GM19238 (cell line): ENCODE measurements at regions not wholly inside any gene's neighbourhood (a gene's known extent, or its start where the extent isn't known, plus 50 kb on each side); places are given as distances from the start of the nearest gene placed in this dataset.
"Not testable (repeated sequence)": the region's sequence is repeated elsewhere in the genome, so short reads cannot be mapped to it uniquely, and the experiment has no call there.

ENCODE experiments used
- DNase-seq: peaks from one replicate; pipeline ENCODE4 v3.0.0; 2011; ENCODE audit warnings: low spot score; ENCODE audit not compliant: insufficient read length

DNA sequence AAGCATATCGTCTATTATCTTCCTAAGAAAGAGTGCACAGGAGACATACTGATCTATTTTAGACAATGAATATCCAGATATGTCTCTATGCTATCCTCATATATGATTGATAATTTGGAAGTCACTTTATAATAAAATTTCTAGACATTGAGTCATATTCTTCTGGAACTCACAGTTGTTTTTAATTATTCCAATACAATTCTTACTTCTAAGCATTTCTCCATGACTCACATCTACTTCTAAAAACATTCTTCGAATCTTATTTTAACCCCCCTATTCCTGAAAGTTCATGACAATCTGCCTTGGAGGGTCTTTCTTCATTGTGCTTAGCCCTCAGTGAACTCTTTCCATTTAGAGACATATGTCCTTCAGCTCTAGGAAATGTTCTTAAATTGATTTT, 368.1 kb downstream of the MDFIC start:
- DNase-seq = no peak

DNA sequence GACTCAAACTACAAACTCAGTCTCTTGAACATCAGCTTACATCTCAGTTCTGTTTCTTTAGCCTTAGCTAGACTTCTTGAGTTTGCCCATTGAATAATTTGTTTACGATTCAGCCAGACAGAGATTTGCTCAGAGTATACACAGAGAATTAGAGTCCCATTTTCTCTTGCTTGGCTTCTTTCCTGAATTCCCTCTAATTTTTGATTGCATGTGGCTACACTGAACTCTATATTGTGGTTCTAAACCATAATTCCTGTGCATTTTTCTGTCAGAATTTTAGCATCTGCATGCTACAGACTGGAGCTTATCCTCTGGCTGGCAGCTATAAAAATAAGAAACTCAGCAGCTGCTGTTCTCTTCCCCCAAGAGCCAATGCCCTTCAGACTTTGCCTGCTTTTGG, 354.9 kb downstream of the MDFIC start:
- no peak for DNase-seq

GRCh38 chr7:115273855-115274254, 352.0 kb downstream of the MDFIC start:
- not testable (repeated sequence) for DNase-seq

- DNase-seq = no peak
These were observed 351.4 kb downstream of the MDFIC start for GRCh38 chr7:115273139-115273772.

- no peak for DNase-seq
These were observed 349.7 kb downstream of the MDFIC start for GRCh38 chr7:115271332-115272235.

DNA sequence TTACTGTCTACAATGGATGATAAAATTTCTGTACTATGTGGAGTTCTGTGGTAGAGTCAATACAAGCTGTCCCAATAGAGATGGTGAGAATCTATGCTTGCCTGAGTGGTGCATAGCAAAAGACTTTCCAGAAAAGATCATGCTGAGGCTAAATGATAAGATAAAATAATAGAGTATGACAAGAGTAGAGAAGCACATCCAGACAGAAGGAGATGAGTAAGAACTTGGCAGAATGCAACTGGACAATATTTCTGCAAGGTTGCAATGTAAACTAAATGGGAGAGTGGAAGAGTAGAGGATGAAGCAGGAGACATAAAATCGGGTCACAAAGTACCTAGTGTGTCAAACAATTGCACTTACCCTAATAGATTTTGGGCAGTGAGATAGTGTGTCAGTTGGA, 347.6 kb downstream of the MDFIC start:
- DNase-seq = no peak

DNA sequence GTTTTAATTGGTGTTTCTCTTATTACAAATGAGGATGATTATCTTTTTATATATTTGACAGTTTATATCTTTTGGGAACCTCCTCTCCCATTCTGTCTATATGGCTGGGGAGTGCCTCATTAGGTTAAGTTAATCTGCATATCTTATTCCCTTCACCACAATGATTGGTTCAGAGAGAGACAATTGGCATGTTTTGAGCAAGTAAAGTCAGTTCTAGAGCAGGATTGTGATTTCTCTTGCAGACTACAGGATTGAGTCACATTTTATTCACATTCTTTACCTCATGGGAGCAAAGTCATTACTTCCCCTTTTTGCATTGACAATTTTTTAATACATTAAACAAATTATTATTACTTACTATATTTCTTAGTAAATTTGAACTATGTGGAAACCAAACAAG, 345.6 kb downstream of the MDFIC start:
- DNase-seq = no peak

DNA sequence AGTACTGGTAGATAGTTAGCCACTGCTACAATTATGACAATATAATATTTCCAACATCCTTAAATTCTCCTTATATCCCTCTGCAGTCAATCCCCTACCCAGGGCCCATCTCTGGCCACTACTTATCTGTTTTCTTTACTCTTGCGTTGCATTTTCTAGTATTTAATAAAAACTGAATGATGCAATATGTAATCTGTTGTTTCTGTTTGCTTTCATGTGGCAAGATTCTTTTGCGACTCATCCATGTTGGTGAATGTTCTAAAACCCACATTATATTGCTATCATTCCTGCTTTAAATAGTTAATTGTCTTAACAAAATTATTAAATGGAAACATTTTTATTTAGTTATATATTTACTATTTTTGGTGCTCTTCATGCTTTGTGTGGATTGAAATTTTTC, 338.5 kb downstream of the MDFIC start:
- DNase-seq = no peak

DNA sequence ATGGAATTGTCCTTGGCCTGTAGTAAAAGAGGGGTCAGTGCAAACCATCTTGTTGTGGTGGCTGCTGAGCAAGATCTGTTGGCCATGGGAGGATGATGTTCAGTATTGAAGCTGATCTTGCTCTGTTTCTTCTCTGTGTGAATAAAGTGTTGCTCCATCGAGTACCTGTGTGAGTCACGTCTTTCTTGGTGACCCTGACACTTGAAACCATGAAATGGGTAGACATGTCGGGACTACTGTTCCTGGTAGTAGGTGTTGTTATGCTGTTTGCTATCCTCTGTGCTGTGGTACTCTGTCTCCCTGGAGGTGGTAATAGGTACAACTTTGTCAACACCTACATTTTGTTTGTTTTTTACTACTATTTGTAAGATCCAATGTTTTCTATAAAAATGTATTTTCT, 330.6 kb downstream of the MDFIC start:
- DNase-seq = no peak

GRCh38 chr7:115249080-115249479, 327.2 kb downstream of the MDFIC start:
- no peak for DNase-seq

DNA sequence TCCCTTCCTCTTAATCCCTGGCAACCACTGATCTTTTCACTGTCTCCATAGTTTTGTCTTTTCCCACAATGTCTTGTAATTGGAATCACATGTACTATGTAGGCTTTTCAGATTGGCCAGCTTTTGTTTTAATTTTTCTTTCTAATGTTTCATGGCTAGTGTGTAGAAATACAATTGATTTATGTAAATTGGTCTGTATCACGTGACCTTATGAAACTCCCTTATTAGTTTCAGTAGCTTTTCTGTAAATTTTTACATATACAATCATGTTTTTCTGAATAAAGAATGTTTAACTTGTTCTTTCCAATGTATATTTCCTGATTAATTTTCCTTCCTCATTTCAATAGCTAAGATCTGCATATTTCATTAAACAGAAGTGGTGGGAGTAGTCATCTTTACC, 319.3 kb downstream of the MDFIC start:
- no peak for DNase-seq

- DNase-seq = no peak
These were observed 318.3 kb downstream of the MDFIC start for GRCh38 chr7:115240242-115240641.

DNA sequence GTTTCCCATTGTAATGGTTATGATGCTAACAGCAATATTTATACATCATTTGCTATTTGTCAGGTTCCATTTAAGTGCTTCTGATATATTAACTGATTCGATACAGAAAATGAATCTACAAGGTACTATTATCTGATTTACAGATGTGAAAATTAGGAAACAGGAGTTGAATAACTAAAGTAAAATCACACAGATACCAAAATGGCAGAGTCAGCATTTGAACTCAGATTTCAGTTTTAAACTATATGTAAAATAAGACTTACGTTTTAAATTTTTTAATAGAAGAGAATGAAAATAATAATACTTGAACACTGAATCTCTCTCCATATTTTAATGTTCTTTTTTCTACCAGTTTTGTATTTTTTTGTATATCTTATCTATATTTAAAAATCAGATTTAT, 313.2 kb downstream of the MDFIC start:
- no peak for DNase-seq

DNA sequence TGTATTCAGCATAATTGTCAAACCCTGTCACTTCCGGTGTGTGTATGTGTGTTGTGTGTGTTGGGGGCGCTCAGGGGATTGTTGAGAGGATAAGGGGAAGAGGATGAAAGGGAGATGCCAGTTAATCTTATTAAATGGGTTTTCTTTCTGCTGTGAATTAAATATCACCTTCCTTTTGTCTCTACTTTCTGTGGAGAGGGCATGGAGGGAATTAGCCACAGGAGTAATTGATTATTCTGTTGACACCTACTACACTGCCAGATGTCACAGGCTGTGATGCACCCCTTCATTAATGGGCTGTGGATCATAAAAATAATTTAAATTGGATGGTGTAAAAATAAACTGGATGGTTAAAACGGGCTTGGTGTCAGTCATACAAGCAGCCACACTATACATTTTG, 311.9 kb downstream of the MDFIC start:
- no peak for DNase-seq

DNA sequence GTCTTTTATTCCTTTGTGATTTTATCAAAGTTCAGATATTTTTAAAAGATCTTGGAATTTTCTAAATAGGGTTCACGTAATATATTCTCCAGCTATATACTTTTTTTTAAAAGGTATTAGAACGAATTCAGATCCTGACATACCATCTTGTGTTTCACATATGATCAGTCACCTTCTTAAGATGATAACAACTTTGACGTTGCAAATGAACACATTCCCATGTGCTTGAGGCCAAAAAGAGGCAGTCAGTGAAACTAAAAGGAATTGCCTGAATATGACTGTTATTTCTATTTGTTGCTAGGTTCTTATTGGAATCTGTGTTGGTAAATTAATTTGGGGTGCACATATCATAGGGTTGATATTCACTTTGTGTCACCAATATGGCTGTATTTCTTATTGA, 310.1 kb downstream of the MDFIC start:
- DNase-seq = no peak

DNA sequence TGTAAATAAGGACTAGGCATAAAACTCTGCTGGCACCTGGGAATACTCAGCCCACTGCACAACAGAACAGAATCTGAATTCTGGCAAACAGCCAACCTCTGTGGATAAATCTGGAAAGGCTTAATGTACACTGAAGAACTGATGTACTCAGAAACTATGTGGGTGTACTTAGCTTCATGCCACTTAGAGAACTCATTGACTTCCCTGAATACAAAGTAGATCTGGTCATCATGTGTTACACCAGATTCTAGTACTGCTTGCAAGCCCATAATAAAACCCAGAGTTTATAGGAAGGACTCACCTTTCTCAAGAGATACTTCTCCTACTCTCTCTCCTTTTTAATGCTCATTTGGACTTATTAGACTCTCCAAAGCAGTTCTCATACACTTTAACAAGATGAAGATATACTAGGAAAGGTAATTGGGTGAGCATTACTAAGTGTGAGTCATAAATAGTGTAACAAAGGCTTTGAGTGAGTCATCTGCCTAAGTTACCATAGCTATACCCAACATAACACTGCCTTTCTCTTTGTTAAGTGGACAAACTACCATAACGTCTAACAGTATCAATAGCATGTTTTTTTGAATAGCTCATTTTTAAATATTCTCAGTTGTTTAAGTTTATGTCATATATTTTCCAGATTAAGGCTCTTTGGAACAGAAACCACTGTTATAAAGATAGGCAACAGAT, 309.1 kb downstream of the MDFIC start:
- DNase-seq = no peak

- DNase-seq = no peak
These were observed 307.7 kb downstream of the MDFIC start for GRCh38 chr7:115229401-115230105.

DNA sequence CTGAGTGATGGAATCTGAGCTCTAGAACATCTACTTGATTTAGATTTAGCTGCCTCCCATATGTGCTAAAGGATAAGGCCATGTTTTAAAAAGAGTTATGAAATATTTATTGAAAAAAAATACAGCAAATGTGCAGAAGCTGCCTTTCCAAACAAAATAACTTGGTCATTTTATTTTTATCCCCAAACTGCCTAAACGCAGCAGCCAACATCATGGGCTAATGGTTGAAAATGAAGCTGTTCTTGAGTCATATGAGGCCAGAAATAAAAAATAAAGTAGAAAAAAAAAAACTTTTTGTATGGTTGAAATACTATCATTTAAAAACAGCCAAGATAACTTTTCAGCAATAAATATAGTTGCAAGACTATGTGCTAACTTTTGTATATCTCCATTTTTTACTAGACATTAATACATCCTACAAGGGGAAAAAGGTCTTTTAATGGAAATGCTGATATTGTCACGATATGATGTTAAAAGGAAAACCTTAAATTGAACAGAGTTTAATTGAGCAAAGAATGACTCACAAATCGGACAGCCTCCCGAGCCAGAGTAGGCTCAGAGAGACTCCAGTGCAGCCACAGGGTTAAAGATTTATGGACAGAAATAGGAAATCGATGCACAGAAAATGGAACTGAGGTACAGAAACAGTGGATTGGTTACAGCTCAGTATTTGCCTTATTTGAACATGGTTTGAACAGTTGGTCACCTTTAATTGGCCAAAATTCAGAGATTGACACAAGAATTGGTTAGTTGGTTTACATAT, 305.8 kb downstream of the MDFIC start:
- no peak for DNase-seq

- no peak for DNase-seq
These were observed 304.5 kb downstream of the MDFIC start for GRCh38 chr7:115226410-115226809.

DNA sequence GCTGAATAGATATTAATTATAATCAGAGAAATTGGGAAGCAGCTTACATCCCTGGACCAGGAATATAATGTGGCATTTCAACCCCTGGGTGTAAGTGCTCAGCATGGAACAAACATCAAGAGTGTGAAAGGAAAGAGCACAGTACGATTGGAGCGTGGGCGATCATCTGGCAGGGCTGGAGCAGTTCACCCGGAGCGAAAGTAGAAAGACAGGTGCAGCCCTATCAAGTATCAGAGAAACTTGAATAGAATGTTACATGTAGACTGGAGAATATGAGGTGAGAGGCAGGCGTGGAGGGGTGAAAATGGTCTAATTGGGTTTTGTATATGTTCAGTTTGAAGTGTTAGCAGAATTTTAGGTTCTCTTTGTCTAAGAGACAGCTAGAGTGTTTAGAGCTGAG, 303.0 kb downstream of the MDFIC start:
- DNase-seq = no peak

DNA sequence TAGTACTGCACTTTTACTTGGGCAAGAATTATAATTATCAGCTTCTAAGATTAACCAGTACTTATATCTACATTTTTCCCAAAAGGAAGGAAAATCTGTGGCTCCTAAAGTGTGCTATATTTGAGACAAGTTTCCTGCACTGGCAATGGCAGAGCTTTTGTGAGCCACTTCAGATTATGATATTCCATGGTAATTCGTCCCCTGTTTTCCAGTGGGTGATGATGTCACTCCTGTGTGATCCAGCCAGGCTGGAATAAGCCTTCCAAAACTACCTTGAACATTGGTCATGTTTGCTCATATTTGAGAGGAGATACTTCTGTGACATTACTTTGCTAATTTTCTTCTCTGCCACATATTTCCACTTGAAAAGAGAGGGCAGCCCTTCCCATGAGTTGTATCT, 302.1 kb downstream of the MDFIC start:
- no peak for DNase-seq
